Lung (tissue), 11 donors: ENCODE measurements at regions not wholly inside any gene's neighbourhood (a gene's known extent, or its start where the extent isn't known, plus 50 kb on each side); places are given as distances from the start of the nearest gene placed in this dataset.

Experiments
- ATAC-seq: fragments of 200-7000 bp; cut with Tn5 transposase; one replicate; pipeline ENCODE4 v1.9.1; 2020; ENCODE audit warnings: moderate number of reproducible peaks; ENCODE audit not compliant: insufficient read depth, low FRiP score
- DNase-seq, 3 donors: peaks; one replicate each; pipeline ENCODE4 v3.0.0-alpha.2; 2013 to 2017
- H3K27ac ChIP-seq, 2 donors: one replicate each; pipeline ENCODE4 v1.5.1; 2013; ENCODE audit warnings: mild to moderate bottlenecking in 2 of 2, moderate library complexity in 2 of 2, control low read depth in 1 of 2, inconsistent platforms in 1 of 2, low read depth in 1 of 2, low read length in 1 of 2
- H3K27me3 ChIP-seq, 3 donors: one replicate each; pipeline ENCODE4 v1.5.1; 2013; ENCODE audit warnings: low read length in 2 of 3; ENCODE audit not compliant: control insufficient read depth in 3 of 3, insufficient read depth in 3 of 3
- H3K36me3 ChIP-seq, 4 donors: one replicate each; pipeline ENCODE4 v1.5.1; 2013; ENCODE audit warnings: low read length in 4 of 4, mild to moderate bottlenecking in 1 of 4, moderate library complexity in 1 of 4; ENCODE audit not compliant: control insufficient read depth in 4 of 4, insufficient read depth in 4 of 4
- H3K4me1 ChIP-seq, 5 donors: one replicate each; pipeline ENCODE4 v1.5.1; 2013; ENCODE audit warnings: low read length in 5 of 5, mild to moderate bottlenecking in 2 of 5, moderate library complexity in 1 of 5; ENCODE audit not compliant: control insufficient read depth in 5 of 5, insufficient read depth in 5 of 5
- H3K4me3 ChIP-seq: one replicate; pipeline ENCODE4 v1.5.1; 2013; ENCODE audit warnings: mild to moderate bottlenecking, control low read depth, moderate library complexity
- H3K9ac ChIP-seq, 2 donors: one replicate each; pipeline ENCODE4 v1.5.1; 2013; ENCODE audit warnings: low read length in 2 of 2, control low read depth in 1 of 2; ENCODE audit not compliant: insufficient read depth in 1 of 2
- H3K9me3 ChIP-seq, 4 donors: one replicate each; pipeline ENCODE4 v1.5.1; 2013; ENCODE audit warnings: low read length in 3 of 4, mild to moderate bottlenecking in 1 of 4, moderate library complexity in 1 of 4; ENCODE audit not compliant: control insufficient read depth in 4 of 4, insufficient read depth in 3 of 4
- WGBS, 2 donors: extraction: QIAGEN DNeasy Blood & Tissue Kit; methylation state at CpG; one replicate each; pipeline ENCODE4 v1.1.7; 2013; 5-methylcytosine and 5-hydroxymethylcytosine counted together
- TF ChIP-seq, protein P1 (sequence below): IDR thresholded peaks from 2 replicates; pipeline ENCODE4 v1.5.1; 2012; ENCODE audit warnings: mild to moderate bottlenecking; ENCODE audit errors: control extremely low read depth, extremely low read depth
- donor health status: control.
- donor health status: control.
- donor health status: Bipolar disorder and iron deficiency.
- donor health status: healthy.
- donor health status: DM: yes; HTN: yes; CAD: no.

DNA sequence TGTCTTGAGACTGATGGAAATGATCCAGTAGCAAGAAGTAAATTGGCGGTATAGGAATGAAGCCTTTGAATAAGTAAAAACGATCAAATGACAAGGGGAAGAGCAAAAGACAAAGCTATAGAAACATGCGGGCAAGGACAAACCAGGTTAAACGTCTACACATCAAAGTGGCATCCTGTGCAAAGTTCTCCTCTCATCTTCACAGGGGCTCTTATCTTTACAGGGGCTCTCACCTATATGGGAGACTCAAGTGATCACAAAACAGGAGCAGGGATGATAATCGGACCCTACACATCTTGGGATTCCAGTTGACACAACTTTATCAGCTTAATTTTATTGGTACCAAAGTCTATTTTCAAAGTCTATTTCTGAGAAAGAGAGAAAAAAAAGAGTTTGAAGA, 1778.9 kb upstream of the CELF4 start:
- Histone ChIP-seq H3K4me1 (peaks cover 0 to 7% (median 0%) of the 10 kb centered on the region in 5 donors), H3K4me3 (no peak overlapping the region), H3K36me3 (no peaks in the 10 kb centered on the region), H3K27ac (no peak overlapping the region), H3K9ac (no peak overlapping the region), H3K27me3 (no peaks in the 10 kb centered on the region), H3K9me3 (no peaks in the 10 kb centered on the region)
- TF ChIP-seq, protein P1, sequence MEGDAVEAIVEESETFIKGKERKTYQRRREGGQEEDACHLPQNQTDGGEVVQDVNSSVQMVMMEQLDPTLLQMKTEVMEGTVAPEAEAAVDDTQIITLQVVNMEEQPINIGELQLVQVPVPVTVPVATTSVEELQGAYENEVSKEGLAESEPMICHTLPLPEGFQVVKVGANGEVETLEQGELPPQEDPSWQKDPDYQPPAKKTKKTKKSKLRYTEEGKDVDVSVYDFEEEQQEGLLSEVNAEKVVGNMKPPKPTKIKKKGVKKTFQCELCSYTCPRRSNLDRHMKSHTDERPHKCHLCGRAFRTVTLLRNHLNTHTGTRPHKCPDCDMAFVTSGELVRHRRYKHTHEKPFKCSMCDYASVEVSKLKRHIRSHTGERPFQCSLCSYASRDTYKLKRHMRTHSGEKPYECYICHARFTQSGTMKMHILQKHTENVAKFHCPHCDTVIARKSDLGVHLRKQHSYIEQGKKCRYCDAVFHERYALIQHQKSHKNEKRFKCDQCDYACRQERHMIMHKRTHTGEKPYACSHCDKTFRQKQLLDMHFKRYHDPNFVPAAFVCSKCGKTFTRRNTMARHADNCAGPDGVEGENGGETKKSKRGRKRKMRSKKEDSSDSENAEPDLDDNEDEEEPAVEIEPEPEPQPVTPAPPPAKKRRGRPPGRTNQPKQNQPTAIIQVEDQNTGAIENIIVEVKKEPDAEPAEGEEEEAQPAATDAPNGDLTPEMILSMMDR, result no peak
- ATAC-seq (no peak), DNase-seq (no peak)
- 88 to 90% methylated on average over 5 of the region's 5 CpGs for WGBS, 2 donors

DNA sequence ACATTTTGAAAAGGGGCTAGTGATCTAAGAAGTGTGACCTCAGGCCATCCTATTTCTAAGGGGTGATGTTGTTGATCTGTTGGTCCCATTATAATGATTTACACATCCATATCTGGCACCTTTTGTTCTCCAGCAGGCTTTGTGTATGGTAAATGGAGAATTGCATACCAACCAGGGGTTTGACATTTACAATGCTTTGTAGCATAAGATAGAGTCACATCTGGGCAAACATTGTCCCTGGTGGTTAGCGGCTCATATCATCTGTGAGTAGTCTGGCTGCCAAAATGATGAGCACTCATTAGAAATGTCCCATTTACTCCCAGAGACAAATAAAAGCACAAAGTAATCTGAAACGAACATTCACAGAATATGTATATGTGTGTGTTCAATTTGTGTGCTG, 1775.5 kb upstream of the CELF4 start:
- H3K9ac ChIP-seq, result no peak overlapping the region
- TF ChIP-seq, protein P1, result no peak
- 92 to 95% methylated on average over 2 of the region's 2 CpGs for WGBS, 2 donors
- H3K4me3 ChIP-seq, result no peak overlapping the region
- ATAC-seq (no peak), DNase-seq (no peak)
- no peaks in the 10 kb centered on the region for H3K9me3 ChIP-seq
- peaks cover 0 to 7% (median 0%) of the 10 kb centered on the region in 5 donors for H3K4me1 ChIP-seq
- no peaks in the 10 kb centered on the region for H3K36me3 ChIP-seq
- H3K27ac ChIP-seq, result no peak overlapping the region
- no peaks in the 10 kb centered on the region for H3K27me3 ChIP-seq

DNA sequence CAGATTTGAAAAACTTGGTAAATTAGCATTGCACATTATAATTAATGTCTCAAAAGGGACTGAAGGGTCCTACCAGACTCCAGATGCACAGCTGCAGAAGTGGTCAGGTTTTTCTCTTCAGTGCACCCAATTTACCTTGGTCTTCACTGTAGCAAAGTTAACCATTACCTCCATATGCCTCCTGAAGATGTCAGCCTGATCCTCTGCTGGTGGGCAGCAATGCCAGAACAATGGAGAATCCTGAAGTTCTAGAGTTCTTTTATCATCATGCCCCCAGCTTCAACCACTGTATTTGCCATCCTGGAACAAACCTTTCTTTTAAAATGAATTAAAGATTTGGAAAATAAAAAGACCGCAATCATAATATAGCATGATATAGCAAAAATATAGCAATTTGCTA, 1774.8 kb upstream of the CELF4 start:
- Histone ChIP-seq H3K27ac (no peak overlapping the region), H3K9me3 (no peaks in the 10 kb centered on the region), H3K27me3 (no peaks in the 10 kb centered on the region), H3K36me3 (no peaks in the 10 kb centered on the region), H3K4me1 (peaks cover 0 to 3% (median 0%) of the 10 kb centered on the region in 5 donors), H3K9ac (no peak overlapping the region), H3K4me3 (no peak overlapping the region)
- ATAC-seq, result no peak
- TF ChIP-seq, protein P1, result no peak
- no peak for DNase-seq
- 61 to 100% methylated on average over 1 of the region's 1 CpG for WGBS, 2 donors
